ENCODE measurements at regions not wholly inside any gene's neighbourhood (a gene's known extent, or its start where the extent isn't known, plus 50 kb on each side); places are given as distances from the start of the nearest gene placed in this dataset.

DNA sequence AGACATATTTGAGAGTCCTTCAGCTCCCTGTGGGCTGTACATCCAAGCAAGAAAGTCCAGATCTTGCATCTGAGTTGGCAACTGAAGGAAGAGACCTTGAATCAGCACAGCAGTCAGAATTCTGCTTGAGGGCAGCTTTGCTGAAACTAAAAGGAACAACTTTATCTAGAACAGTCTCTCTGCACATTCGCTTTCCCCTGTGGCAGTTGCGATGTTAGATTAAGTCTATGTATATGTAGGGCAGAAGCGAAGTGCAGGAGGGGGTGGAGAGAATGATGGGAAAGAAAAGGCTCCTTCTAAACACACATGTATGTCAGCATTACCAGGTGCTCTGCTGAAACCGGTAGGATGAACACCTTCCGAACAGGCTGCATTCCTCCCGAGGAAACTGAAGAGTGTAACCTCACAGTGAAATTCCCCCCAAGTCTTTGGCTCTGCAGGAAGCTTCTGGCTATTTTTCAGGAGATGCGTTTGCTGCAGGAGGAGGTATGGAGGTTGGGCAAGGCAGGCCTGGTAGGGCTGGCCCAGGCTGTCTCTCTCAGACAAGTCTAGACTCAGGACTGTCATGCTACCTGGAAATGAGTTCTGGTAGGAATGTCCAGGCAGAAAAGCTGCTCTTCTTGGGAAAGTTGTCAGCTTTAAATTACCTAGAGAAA, 70.0 kb upstream of the ATL2 start:
- DNase-seq (ENCODE audit: low read depth, low spot score) (no peak), ATAC-seq (no peak), FAIRE-seq (no peak)
- no peak overlapping the region for H3K4me3 ChIP-seq
- BruUV-seq (replicated peaks) = no TSS peak
- TF ChIP-seq, protein P1, sequence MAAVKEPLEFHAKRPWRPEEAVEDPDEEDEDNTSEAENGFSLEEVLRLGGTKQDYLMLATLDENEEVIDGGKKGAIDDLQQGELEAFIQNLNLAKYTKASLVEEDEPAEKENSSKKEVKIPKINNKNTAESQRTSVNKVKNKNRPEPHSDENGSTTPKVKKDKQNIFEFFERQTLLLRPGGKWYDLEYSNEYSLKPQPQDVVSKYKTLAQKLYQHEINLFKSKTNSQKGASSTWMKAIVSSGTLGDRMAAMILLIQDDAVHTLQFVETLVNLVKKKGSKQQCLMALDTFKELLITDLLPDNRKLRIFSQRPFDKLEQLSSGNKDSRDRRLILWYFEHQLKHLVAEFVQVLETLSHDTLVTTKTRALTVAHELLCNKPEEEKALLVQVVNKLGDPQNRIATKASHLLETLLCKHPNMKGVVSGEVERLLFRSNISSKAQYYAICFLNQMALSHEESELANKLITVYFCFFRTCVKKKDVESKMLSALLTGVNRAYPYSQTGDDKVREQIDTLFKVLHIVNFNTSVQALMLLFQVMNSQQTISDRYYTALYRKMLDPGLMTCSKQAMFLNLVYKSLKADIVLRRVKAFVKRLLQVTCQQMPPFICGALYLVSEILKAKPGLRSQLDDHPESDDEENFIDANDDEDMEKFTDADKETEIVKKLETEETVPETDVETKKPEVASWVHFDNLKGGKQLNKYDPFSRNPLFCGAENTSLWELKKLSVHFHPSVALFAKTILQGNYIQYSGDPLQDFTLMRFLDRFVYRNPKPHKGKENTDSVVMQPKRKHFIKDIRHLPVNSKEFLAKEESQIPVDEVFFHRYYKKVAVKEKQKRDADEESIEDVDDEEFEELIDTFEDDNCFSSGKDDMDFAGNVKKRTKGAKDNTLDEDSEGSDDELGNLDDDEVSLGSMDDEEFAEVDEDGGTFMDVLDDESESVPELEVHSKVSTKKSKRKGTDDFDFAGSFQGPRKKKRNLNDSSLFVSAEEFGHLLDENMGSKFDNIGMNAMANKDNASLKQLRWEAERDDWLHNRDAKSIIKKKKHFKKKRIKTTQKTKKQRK (IDR thresholded peaks at IDR 0.05; ENCODE audit: low read depth, low read length) = no peak
- TF ChIP-seq RUNX3 (IDR thresholded peaks at IDR 0.05; ENCODE audit: low read length) (no peak), YY1 (IDR thresholded peaks at IDR 0.05; ENCODE audit: low read depth, low read length) (no peak), HDAC6 (IDR thresholded peaks at IDR 0.05; ENCODE audit: unreplicated experiment) (no peak), RFX5 (IDR thresholded peaks at IDR 0.05; ENCODE audit: low read depth, low read length) (no peak), POLR2A (IDR thresholded peaks at IDR 0.05; ENCODE audit: low read depth, low read length) (no peak), MTA3 (IDR thresholded peaks at IDR 0.05; ENCODE audit: borderline replicate concordance, low read length) (no peak), MYB (IDR thresholded peaks at IDR 0.05; ENCODE audit: borderline replicate concordance, low read depth, low read length) (no peak), NFXL1 (IDR thresholded peaks at IDR 0.05; ENCODE audit: borderline replicate concordance) (no peak), HCFC1 (IDR thresholded peaks at IDR 0.05; ENCODE audit: low read length) (no peak), ETV6 (conservative IDR thresholded peaks at IDR 0.05 in 1 of 2, IDR thresholded peaks at IDR 0.05 in 1 of 2; ENCODE audit: borderline replicate concordance in 1 of 2, low read depth in 1 of 2) (no peak), CHD1 (IDR thresholded peaks at IDR 0.05; ENCODE audit: low read depth, low read length) (no peak), NRF1 (conservative IDR thresholded peaks at IDR 0.05; ENCODE audit: low read depth, low read length) (no peak), TAF1 (IDR thresholded peaks at IDR 0.05; ENCODE audit: borderline replicate concordance, low read depth, low read length) (no peak), POLR2AphosphoS2 (IDR thresholded peaks at IDR 0.05; ENCODE audit: low read depth, low read length) (no peak), MTA2 (IDR thresholded peaks at IDR 0.05; ENCODE audit: low read depth) (no peak), NR2C1 (IDR thresholded peaks at IDR 0.05) (no peak)
- TF ChIP-seq, protein P2, sequence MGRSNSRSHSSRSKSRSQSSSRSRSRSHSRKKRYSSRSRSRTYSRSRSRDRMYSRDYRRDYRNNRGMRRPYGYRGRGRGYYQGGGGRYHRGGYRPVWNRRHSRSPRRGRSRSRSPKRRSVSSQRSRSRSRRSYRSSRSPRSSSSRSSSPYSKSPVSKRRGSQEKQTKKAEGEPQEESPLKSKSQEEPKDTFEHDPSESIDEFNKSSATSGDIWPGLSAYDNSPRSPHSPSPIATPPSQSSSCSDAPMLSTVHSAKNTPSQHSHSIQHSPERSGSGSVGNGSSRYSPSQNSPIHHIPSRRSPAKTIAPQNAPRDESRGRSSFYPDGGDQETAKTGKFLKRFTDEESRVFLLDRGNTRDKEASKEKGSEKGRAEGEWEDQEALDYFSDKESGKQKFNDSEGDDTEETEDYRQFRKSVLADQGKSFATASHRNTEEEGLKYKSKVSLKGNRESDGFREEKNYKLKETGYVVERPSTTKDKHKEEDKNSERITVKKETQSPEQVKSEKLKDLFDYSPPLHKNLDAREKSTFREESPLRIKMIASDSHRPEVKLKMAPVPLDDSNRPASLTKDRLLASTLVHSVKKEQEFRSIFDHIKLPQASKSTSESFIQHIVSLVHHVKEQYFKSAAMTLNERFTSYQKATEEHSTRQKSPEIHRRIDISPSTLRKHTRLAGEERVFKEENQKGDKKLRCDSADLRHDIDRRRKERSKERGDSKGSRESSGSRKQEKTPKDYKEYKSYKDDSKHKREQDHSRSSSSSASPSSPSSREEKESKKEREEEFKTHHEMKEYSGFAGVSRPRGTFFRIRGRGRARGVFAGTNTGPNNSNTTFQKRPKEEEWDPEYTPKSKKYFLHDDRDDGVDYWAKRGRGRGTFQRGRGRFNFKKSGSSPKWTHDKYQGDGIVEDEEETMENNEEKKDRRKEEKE (IDR thresholded peaks at IDR 0.05) = no peak
- ChIA-PET SMC1A (ENCODE audit: uncharacterized antibody, unreplicated experiment) (interaction anchor here (1.0 to 1.4 kb wide), 4 partner anchors 11 to 57 kb away, joined by 3 to 4 read pairs (median 3); no protein-coding TSS in a partner anchor), CTCF (interaction anchor here (0.9 to 2.3 kb wide), 5 partner anchors 15 to 130 kb away, joined by 3 to 8 read pairs (median 4); no protein-coding TSS in a partner anchor), POLR2A (interaction anchor here (1.1 kb wide), 1 partner anchor 9 kb away, joined by 3 read pairs; no protein-coding TSS in a partner anchor), RAD21 (ENCODE audit: unreplicated experiment) (interaction anchor here (1.1 kb wide), 2 partner anchors 71 to 158 kb away, joined by 3 to 4 read pairs; no protein-coding TSS in a partner anchor)
- no peak overlapping the region for H3K27ac ChIP-seq (ENCODE audit: control insufficient read depth, insufficient read depth)
- no peaks in the 10 kb centered on the region for H4K20me1 ChIP-seq (ENCODE audit: control insufficient read depth, insufficient read depth)
- H3K27me3 ChIP-seq (replicated peaks in 1 of 2; ENCODE audit: control insufficient read depth in 2 of 2, insufficient read depth in 2 of 2, low read length in 1 of 2) = no peaks in the 10 kb centered on the region
- H3K4me2 ChIP-seq (ENCODE audit: control insufficient read depth, insufficient read depth) = no peak overlapping the region
- intact Hi-C loops (cut with micrococcal nuclease; ENCODE audit: unreplicated experiment) (no loop called here), in situ Hi-C loops (cut with MboI) (no loop called here)
- no peak overlapping the region for H2AFZ ChIP-seq (ENCODE audit: control insufficient read depth, low read depth, low read length)
- H3K36me3 ChIP-seq (ENCODE audit: control insufficient read depth in 2 of 2, insufficient read depth in 2 of 2, low read length in 1 of 2) = no peaks in the 10 kb centered on the region
- H3K4me1 ChIP-seq (ENCODE audit: control insufficient read depth, insufficient read depth, low read length) = no peaks in the 10 kb centered on the region
- H3K79me2 ChIP-seq (ENCODE audit: control insufficient read depth, insufficient read depth, low read length) = no peaks in the 10 kb centered on the region
- no peak overlapping the region for H3K9ac ChIP-seq (ENCODE audit: control insufficient read depth, insufficient read depth, low read length)
- no peaks in the 10 kb centered on the region for H3K9me3 ChIP-seq (replicated peaks; ENCODE audit: control insufficient read depth, insufficient read depth, low read length)
- WGBS (ENCODE audit: insufficient coverage, insufficient replicate concordance, low lambda C conversion rate, missing lambda C conversion rate) = 78% methylated on average over 7 of the region's 7 CpGs
